GM21737 (cell line): ENCODE measurements at regions not wholly inside any gene's neighbourhood (a gene's known extent, or its start where the extent isn't known, plus 50 kb on each side); places are given as distances from the start of the nearest gene placed in this dataset.
A peak's percentile ranks its signal among the peaks of the same experiment; 100 is the strongest.
"Not testable (repeated sequence)": the region's sequence is repeated elsewhere in the genome, so short reads cannot be mapped to it uniquely, and the experiment has no call there.

Source experiments
- ATAC-seq: cut with Tn5 transposase; IDR thresholded peaks from one replicate; pipeline ENCODE4 v1.9.1; 2021; ENCODE audit warnings: mild to moderate bottlenecking, moderate library complexity; ENCODE audit not compliant: unreplicated experiment

DNA sequence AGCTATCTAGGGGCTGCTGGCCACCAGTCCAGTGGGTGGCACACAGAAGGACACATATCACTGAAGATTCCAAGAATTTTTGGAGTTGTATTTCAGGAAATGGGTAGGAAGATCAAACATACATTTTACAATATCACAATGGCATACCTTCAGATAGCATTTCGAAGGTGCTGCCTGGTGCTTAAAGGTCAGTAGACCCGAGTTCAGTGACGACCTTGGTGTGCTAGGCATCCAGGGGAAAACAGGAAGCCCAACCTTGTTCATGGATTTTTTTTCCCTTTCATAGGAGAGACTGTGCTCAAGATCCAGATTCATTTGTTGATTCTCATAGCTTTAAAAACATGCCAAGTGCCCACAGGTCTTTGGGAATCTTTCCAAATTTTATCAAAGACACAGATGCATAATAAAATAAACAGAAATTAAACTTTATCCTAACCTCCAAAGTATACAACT, 51.0 kb upstream of the RCBTB2 start:
- ATAC-seq, result no peak

DNA sequence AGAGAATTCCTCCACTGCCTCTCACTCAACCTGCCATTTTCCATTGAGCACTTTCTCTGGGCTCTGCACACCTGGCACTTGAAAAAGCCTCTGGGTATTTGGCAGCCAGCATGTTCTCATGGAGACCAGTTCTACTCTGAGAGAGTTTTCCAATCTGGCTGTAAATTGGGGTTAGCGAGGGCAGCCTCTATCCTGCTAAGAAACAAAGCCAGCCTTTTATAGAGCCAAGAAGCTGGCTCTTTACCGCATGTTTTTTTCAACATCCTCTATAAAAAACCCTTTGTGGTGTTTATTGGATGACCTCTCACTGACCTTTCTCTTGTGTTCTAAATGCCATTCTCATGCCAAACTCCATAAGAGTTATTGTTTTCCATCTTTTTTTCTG, 52.6 kb upstream of the RCBTB2 start:
- ATAC-seq, result no peak

DNA sequence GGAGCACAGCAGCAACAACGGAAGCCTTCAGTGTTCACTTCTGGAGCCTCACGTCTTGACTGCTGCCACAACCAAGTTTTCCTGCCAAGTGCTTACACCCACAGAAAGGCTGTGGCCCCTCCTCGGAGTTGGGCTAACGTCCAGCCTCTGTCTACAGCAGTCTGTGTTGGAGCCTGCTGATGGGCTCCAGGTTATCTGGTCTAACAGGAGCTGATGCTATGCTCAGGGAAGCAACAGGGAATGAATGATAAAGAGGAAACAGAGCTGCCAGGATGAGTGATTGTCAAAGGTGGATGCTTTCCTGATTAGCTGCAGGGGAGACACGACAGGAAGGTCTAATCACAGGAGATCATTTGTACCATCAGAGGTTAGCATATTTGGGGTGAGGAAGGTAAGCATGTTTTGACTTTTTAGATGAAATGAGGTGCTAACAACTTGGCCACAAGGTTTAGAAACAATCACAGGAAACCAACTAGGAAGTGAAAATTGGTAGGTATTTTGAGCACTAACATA, 53.8 kb upstream of the RCBTB2 start:
- no peak for ATAC-seq

DNA sequence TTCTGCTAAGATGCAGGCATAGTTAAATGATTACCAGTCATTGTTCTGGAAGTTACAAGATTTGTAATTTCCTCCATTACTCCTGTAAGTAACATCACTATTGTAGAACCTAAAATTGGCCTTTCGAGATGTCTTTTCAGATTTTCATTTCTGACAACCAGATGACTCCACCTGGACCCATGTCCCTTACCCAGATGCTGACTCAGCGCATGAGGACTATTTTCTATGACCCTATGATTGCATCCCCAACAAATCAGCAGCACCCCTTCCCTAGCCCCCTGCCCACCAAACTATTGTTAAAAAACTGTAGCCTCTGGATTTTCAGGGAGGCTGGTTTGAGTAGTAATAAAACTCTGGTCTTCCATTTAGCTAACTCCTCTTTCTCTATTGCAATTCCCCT, 55.2 kb upstream of the RCBTB2 start:
- no peak for ATAC-seq

DNA sequence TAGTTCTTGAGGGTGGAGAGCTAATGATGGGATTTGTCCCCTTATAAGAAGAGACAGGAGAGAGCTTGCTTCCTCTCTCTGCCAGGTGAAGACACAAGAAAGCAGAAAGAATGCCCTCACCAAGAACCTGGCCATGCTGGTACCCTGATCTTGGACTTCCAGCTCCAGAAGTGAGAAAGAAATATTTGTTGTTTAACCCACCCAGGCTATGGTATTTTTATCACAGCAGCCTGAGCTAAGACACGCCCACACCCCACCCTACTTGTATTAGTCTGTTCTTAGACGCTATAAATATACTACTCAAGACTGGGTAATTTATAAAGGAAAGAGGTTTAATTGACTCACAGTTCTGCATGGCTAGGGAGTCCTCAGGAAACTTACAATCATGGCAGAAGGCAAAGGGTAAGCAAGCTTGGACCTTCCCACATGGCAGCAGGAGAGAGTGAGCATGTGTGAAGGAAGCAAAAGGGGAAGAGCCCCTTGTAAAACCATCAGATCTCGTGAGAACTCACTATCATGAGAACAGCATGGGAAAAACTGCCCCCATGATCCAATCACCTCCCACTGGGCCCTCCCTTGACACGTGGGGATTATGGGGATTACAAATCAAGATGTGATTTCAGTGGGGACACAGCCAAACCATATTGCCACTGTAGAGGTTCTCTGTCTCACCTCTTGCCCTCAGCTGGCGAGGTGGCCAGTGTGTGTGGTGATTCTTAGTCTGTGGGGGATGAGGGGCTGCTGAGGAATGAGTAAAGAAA, 57.4 kb upstream of the RCBTB2 start:
- ATAC-seq, result no peak

- not testable (repeated sequence) for ATAC-seq
Observed at GRCh38 chr13:48591124-48591872, 58.4 kb upstream of the RCBTB2 start.

DNA sequence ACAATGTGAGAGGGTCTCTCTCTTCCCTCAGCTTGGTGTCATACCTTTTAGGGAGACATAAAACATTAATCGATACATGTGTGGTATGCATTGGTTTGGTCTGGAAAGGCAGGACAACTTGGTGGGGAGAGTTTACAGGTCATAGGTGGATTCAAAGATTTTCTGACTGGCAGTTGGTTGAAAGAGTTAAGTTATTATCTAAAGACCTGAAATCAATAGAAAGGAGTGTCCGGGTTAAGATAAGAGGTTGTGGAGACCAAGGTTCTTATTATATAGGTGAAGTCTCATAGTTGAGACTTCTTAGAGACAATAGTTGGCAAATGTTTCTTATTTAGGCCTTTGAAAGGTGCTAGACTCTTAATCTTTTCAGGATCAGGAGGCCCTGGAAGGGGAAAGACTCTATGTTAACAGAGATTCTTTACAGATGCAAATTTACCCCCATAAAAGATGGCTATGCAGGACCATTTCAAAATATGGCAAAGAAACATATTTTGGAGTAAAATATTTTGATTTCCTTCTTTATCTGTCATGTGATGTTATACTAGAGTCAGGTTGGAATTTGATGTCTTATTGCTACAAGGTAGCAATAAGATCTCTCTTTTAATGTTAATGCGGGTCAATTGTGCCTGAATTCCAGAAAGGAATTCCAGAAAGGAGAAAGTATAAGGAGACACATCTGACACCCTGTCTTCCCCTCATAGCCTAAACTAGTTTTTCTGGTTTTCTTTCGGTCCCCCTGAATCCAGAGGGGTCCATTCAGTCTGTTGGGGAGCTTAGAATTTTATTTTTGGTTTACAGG, 59.2 kb upstream of the RCBTB2 start:
- no peak for ATAC-seq

GRCh38 chr13:48592688-48593049, 59.8 kb upstream of the RCBTB2 start:
- no peak for ATAC-seq

GRCh38 chr13:48593536-48593935, 60.2 kb upstream of the CYSLTR2 start:
- ATAC-seq, result no peak

GRCh38 chr13:48594096-48594815, 59.5 kb upstream of the CYSLTR2 start:
- peak; percentile 46 for ATAC-seq

DNA sequence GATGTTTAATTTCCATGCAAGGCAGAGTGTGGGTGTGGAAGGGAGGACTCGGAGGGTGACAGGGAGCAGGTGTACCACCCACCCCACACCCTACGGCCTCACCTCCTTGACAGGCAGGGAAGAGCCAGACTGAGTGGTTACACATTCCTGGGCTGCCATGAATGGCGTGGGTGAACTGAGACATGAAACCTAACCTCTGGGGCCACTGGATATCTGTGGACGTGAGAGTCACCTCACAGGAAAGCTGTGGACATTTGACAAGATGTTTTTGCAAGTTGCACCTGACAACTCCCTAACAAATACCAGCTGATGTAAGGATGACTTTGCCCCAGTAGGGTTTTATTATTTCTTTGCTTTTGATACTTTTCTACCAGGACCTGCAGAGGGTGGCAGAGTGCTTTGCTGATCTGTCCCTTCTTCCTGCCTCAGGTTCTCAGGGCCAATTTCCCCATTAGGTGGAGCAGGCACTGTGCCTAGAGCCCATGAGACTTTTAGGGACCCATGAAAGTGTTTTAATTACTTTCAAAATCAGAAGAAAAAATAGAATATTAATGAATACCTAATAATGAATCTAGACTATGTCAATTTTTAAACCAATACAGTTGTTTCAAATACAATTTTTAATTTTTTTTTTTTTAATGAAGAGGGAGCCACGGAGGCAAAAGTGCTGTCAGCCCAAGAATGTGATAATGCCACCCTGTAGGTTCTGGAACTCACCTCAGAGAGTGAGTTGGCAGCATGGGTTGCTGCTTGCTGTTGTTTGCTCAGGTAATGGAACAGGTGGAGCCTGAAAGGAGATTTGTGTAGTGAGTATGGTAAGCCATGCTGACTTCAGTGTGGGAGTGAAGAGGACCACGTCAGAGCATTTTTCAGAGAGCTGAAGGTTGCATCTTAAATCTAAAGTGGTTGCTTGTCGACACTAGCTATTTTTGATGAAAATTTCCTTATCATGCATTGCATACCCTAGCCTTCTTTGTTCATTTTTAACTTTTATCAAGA, 58.0 kb upstream of the CYSLTR2 start:
- peak; percentile 72 for ATAC-seq

- ATAC-seq, result no peak
Observed at GRCh38 chr13:48600374-48601364, 53.1 kb upstream of the CYSLTR2 start.

- ATAC-seq, result no peak
Observed at GRCh38 chr13:48602296-48603016, 51.3 kb upstream of the CYSLTR2 start.

DNA sequence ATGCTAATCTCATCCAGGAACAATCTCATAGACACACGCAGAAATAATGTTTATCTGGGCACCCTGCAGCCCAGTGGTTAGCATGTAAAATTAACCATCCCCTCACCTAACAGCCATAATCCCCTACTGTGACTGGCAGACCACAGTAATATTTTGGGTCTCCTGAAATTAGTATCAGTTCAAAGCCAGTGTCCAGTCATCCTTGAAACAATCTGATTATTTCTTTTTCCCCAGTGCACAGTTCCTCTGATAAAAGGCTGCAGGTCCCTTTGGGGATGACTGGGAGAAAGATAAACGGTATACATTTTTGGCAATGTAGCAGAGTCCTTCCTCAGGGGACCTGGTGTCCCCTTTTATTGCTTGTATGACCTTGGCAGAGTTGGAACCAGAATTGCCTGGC, 50.4 kb upstream of the CYSLTR2 start:
- ATAC-seq, result no peak
